DOHH2 (cell line): ENCODE measurements at regions not wholly inside any gene's neighbourhood (a gene's known extent, or its start where the extent isn't known, plus 50 kb on each side); places are given as distances from the start of the nearest gene placed in this dataset.

Experiments used
- H3F3A ChIP-seq: fragments of 200-600 bp; sonication (generic), shearing (Covaris generic); 2 replicates; pipeline ENCODE4 v1.6.0; 2016; ENCODE audit warnings: antibody characterized with exemption, mild to moderate bottlenecking; ENCODE audit not compliant: control insufficient read depth, insufficient read depth
- H3K27ac ChIP-seq: fragments of 200-600 bp; sonication (generic); 2 replicates; pipeline ENCODE4 v1.5.1; 2014; ENCODE audit warnings: low read depth, mild to moderate bottlenecking, low read length, moderate library complexity
- H3K27me3 ChIP-seq: fragments of 200-600 bp; sonication (generic); 2 replicates; pipeline ENCODE4 v1.6.1; 2014; ENCODE audit warnings: mild to moderate bottlenecking, low read length, mixed read lengths; ENCODE audit not compliant: control insufficient read depth
- H3K36me3 ChIP-seq: fragments of 200-600 bp; sonication (generic); 2 replicates; pipeline ENCODE4 v1.6.1; 2014; ENCODE audit warnings: mild to moderate bottlenecking, low read length, moderate library complexity, mixed read lengths; ENCODE audit not compliant: control insufficient read depth
- H3K4me1 ChIP-seq: fragments of 200-600 bp; sonication (generic); 2 replicates; pipeline ENCODE4 v1.6.1; 2014; ENCODE audit warnings: mild to moderate bottlenecking, low read length, mixed read lengths; ENCODE audit not compliant: control insufficient read depth
- H3K4me2 ChIP-seq: fragments of 200-600 bp; sonication (generic); 2 replicates; pipeline ENCODE4 v1.6.0; 2014; ENCODE audit warnings: mild to moderate bottlenecking, low read length, moderate library complexity
- H3K4me3 ChIP-seq: fragments of 200-600 bp; sonication (generic); 2 replicates; pipeline ENCODE4 v1.5.1; 2014; ENCODE audit warnings: mild to moderate bottlenecking, low read length, mixed read lengths
- H3K79me2 ChIP-seq: fragments of 200-600 bp; sonication (generic); 2 replicates; pipeline ENCODE4 v1.6.1; 2014; ENCODE audit warnings: mild to moderate bottlenecking, low read length, mixed read lengths; ENCODE audit not compliant: control insufficient read depth
- H3K9me2 ChIP-seq: fragments of 200-600 bp; sonication (generic); replicated peaks from 2 replicates; pipeline ENCODE4 v1.6.1; 2014; ENCODE audit warnings: mild to moderate bottlenecking, low read length, mixed read lengths; ENCODE audit not compliant: control insufficient read depth
- H3K9me3 ChIP-seq: fragments of 200-600 bp; sonication (generic); 2 replicates; pipeline ENCODE4 v1.6.1; 2014; ENCODE audit warnings: antibody characterized with exemption, low read length, mixed read lengths; ENCODE audit not compliant: control insufficient read depth, insufficient read depth
- H4K20me1 ChIP-seq: fragments of 200-600 bp; sonication (generic); 2 replicates; pipeline ENCODE4 v1.6.0; 2014; ENCODE audit warnings: low read depth, mild to moderate bottlenecking, antibody characterized with exemption, low read length, moderate library complexity; ENCODE audit not compliant: control insufficient read depth, insufficient read depth
- EZH2phosphoT487 ChIP-seq: fragments of 200-600 bp; sonication (generic); IDR thresholded peaks from 2 replicates; pipeline ENCODE4 v1.6.1; 2017; ENCODE audit warnings: borderline replicate concordance, mild to moderate bottlenecking, antibody characterized with exemption, low read length, moderate library complexity, mixed read lengths
- TF ChIP-seq, protein P1 (sequence below): fragments of 200-600 bp; sonication (generic); IDR thresholded peaks from one replicate; pipeline ENCODE4 v1.5.1; 2014; ENCODE audit warnings: antibody characterized with exemption, mild to moderate bottlenecking, low read depth, low read length; ENCODE audit not compliant: poor library complexity, severe bottlenecking

DNA sequence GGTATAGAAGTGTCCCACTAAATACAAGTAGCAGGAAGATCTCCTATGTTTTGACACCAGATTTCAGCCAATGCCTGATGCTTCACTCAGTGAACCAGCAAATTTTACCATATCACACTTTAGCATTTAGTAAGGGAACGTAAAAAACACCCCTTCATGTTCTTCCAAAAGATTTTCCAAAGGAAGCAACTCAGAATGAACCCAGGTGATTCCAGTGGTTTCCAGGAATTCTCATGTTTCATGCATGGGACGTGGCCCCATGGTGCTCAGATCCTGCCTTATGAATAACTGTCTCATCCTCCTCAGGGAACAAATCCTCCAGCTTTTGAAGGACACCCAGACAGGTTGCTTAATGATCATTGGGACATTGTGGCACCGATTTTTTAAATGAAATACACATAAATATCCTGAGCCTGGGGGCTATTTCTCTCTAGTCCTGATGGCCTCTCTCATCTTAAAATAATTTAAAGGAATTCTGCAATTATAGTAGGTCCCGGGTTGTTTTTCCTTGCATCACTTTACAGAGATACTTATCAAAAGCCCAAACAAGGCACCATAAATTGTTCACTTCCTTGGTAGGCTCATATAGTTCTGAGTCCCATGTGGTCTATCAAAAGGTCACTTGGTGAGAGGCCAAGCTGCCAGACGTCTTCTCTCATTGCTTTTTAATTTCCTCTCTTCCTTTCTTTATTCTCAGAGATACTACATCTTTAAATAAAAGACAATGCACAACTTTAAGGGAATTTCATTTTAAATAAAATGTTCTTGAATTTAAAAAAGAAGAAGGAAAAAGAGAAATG, 261.0 kb downstream of the ZNF516 start:
- H3K9me2 ChIP-seq = no peaks in the 10 kb centered on the region
- H3K36me3 ChIP-seq = no peaks in the 10 kb centered on the region
- H3K4me2 ChIP-seq = no peak overlapping the region
- H3K9me3 ChIP-seq = no peaks in the 10 kb centered on the region
- H3K27me3 ChIP-seq = no peaks in the 10 kb centered on the region; the same call in 1 of the 2 replicates
- H4K20me1 ChIP-seq = no peaks in the 10 kb centered on the region
- H3K4me3 ChIP-seq = no peak overlapping the region
- no peaks in the 10 kb centered on the region for H3K4me1 ChIP-seq
- TF ChIP-seq EZH2phosphoT487 = no peak
- TF ChIP-seq, protein P1, sequence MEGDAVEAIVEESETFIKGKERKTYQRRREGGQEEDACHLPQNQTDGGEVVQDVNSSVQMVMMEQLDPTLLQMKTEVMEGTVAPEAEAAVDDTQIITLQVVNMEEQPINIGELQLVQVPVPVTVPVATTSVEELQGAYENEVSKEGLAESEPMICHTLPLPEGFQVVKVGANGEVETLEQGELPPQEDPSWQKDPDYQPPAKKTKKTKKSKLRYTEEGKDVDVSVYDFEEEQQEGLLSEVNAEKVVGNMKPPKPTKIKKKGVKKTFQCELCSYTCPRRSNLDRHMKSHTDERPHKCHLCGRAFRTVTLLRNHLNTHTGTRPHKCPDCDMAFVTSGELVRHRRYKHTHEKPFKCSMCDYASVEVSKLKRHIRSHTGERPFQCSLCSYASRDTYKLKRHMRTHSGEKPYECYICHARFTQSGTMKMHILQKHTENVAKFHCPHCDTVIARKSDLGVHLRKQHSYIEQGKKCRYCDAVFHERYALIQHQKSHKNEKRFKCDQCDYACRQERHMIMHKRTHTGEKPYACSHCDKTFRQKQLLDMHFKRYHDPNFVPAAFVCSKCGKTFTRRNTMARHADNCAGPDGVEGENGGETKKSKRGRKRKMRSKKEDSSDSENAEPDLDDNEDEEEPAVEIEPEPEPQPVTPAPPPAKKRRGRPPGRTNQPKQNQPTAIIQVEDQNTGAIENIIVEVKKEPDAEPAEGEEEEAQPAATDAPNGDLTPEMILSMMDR = no peak
- H3K79me2 ChIP-seq = no peaks in the 10 kb centered on the region
- H3K27ac ChIP-seq = no peak overlapping the region
- no peaks in the 10 kb centered on the region for H3F3A ChIP-seq

DNA sequence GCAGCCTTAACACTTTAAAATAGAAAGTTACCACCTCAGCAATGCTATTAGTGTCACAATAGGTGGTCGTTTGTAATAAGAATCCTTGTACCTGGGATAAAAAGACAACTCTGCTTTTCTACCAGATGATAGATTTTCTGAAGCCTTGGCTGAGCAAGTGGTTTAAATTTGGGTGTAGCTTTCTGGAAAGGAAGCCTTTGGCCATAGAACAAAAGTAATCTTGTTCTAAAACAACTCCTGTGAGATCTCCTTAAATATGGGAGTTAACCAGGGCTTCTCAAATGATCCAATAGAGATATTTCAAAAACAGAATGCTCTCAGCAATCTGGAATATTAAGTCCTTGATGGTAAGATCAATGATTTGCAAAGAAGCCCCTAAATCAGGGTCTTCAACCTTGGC, 261.6 kb downstream of the ZNF516 start:
- Histone ChIP-seq H3K27me3 (no peaks in the 10 kb centered on the region; the same call in 1 of the 2 replicates), H3K4me3 (no peak overlapping the region), H3K9me2 (no peaks in the 10 kb centered on the region), H3K4me2 (no peak overlapping the region), H3K4me1 (no peaks in the 10 kb centered on the region), H4K20me1 (no peaks in the 10 kb centered on the region), H3K36me3 (no peaks in the 10 kb centered on the region), H3K27ac (no peak overlapping the region), H3K79me2 (no peaks in the 10 kb centered on the region), H3K9me3 (no peaks in the 10 kb centered on the region), H3F3A (no peaks in the 10 kb centered on the region)
- TF ChIP-seq, protein P1 = no peak
- no peak for TF ChIP-seq EZH2phosphoT487

DNA sequence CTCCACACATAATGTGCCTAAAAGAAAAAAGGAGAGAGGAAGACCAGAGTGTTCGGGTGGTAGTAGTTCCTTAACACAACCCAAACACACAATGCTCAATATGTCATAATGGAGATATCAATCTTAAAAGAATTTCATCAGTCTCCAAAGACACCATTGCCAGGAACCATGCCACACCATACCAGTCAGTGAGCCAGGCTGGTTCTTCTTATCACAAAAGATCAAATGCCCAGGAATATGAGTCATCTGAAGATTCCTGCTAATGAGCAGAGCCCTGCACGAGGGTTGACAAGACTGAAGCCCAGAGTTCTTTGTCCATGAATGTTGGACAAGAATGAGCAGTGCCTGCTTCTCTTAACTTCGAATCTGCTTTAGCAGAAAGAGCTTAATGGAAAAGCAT, 262.3 kb downstream of the ZNF516 start:
- no peak overlapping the region for H3K27ac ChIP-seq
- H3K4me1 ChIP-seq = no peaks in the 10 kb centered on the region
- H3K9me3 ChIP-seq = no peaks in the 10 kb centered on the region
- H4K20me1 ChIP-seq = no peaks in the 10 kb centered on the region
- no peaks in the 10 kb centered on the region for H3F3A ChIP-seq
- H3K79me2 ChIP-seq = no peaks in the 10 kb centered on the region
- no peak overlapping the region for H3K4me2 ChIP-seq
- H3K36me3 ChIP-seq = no peaks in the 10 kb centered on the region
- H3K27me3 ChIP-seq = no peaks in the 10 kb centered on the region; the same call in 1 of the 2 replicates
- no peaks in the 10 kb centered on the region for H3K9me2 ChIP-seq
- TF ChIP-seq, protein P1 = no peak
- TF ChIP-seq EZH2phosphoT487 = no peak
- H3K4me3 ChIP-seq = no peak overlapping the region
